Ovary (tissue), 3 donors: ENCODE measurements at regions not wholly inside any gene's neighbourhood (a gene's known extent, or its start where the extent isn't known, plus 50 kb on each side); places are given as distances from the start of the nearest gene placed in this dataset.

Experiments
- POLR2A ChIP-seq: fragments of 450-650 bp; IDR thresholded peaks from one replicate; pipeline ENCODE4 v1.6.1; 2017; ENCODE audit warnings: antibody characterized with exemption, mild to moderate bottlenecking, moderate library complexity
- TF ChIP-seq, protein P1 (sequence below), 3 donors: fragments of 450-650 bp in 2 of 3; fragments of 200-600 bp in 1 of 3; IDR thresholded peaks; one replicate each; pipeline versions ENCODE4 v1.5.1 to v1.8.0; 2016 to 2022; ENCODE audit warnings: antibody characterized with exemption in 3 of 3, mild to moderate bottlenecking in 1 of 3
- donor health status: DM: no; HTN: no; CAD: no.

DNA sequence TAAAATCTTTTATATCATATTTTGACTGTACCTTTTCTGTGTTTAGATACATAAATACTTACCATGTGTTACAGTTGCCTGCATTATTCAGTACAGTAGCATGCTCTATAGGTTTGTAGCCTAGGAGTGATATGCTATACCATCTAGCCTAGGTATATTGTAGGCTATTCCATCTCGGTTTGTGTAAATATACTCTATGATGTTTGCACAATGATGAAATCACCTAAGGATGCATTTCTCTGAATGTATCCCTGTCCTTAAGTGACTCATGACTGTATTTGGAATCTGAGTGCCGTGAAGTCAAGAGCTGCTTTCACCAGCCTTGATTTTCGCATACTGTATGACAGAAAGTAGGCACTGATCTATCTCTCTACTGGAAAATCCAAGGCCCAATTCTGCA is 129.9 kb downstream of the UTRN start:
- TF ChIP-seq, protein P1, sequence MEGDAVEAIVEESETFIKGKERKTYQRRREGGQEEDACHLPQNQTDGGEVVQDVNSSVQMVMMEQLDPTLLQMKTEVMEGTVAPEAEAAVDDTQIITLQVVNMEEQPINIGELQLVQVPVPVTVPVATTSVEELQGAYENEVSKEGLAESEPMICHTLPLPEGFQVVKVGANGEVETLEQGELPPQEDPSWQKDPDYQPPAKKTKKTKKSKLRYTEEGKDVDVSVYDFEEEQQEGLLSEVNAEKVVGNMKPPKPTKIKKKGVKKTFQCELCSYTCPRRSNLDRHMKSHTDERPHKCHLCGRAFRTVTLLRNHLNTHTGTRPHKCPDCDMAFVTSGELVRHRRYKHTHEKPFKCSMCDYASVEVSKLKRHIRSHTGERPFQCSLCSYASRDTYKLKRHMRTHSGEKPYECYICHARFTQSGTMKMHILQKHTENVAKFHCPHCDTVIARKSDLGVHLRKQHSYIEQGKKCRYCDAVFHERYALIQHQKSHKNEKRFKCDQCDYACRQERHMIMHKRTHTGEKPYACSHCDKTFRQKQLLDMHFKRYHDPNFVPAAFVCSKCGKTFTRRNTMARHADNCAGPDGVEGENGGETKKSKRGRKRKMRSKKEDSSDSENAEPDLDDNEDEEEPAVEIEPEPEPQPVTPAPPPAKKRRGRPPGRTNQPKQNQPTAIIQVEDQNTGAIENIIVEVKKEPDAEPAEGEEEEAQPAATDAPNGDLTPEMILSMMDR (IDR thresholded peaks at IDR 0.05), result no peak
- TF ChIP-seq POLR2A, result no peak
